ENCODE measurements at regions not wholly inside any gene's neighbourhood (a gene's known extent, or its start where the extent isn't known, plus 50 kb on each side); places are given as distances from the start of the nearest gene placed in this dataset.

- TF ChIP-seq CTCF (IDR thresholded peaks at IDR 0.05) (no peak), POLR2A (IDR thresholded peaks at IDR 0.05) (no peak)
Observed at GRCh38 chr2:42893047-42893758, 100.8 kb upstream of the HAAO start.

Measured in transverse colon (tissue), 3 donors.